ENCODE measurements at regions not wholly inside any gene's neighbourhood (a gene's known extent, or its start where the extent isn't known, plus 50 kb on each side); places are given as distances from the start of the nearest gene placed in this dataset.
"Not testable (repeated sequence)": the region's sequence is repeated elsewhere in the genome, so short reads cannot be mapped to it uniquely, and the experiment has no call there.

DNA sequence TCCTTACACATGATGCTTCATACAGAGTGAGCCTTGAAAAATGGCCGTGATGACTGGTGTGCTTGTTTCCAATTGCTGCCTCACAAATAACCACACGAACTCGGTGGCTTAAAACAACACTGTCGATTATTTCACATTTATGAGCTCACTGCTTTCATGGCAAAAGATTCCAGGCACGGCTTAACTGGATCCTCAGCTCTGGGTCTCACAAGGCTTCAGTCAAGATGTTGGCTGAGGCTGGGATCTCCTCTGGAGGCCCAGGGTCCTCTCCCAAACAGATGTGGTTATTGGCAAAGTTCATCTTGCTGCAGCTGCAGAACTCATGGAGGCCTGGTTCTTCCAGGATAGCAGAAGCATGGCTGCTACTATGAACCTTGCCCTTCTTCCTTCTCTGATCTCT is 144.6 kb downstream of the TFAP2C start:
- DNase-seq: no peak

DNA sequence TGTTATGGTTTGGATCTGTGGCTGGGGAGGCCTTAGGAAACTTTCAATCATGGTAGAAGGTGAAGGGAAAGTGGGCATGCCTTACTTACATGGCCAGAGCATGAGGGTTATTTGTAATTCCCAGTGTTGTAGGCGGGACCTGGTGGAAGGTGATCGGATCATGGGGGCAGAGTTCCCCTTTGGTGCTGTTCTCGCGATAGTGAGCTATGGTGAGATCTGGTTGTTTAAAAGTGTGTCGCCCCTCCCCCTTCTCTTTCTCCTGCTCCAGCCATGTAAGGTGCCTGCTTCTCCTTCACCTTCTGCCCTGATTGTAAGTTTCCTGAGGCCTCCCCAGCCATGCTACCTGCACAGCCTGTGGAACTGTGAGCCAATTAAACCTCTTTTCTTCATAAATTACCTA is 145.8 kb downstream of the TFAP2C start:
- no peak for DNase-seq

DNA sequence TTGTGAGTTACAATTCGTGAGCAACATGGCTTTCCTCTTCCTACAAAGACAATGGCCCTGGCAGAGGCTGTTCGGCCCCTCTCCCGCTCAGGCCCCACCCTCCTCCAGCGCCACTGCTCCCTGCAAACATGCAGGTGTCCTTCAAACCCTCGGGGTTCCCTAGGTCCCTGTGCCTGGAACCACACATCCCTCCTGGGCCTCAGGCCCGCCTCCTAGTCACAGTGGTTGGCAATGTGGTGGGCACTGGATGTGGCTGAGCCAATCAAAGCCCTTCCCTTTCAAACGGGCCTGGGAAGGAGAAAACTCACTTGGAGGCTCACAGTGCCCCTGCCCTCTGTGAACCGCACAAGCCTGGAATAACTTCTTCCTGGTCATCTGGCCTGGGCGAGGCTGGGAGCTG is 147.2 kb downstream of the TFAP2C start:
- DNase-seq: no peak

DNA sequence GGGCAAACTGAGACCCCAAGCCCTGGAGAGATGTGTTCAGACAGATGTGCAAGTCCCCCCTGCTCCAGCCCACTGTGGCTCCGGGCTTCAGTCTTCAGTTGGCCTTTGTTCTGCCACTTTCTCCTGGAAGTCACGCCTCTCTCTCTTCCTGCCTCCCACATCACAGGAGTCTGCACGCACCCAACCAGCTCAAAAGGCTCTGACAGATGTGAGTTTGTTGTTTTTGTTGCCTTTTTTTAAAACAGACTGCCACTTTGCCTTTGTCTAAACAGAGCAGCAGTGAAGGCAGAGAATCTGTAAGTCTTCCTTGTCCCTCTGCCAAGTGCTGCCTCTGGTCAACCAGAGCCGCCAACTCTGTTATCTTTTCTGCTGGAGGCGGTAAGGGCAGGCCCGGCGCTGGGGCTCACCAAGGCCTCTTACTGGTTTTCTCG is 149.7 kb downstream of the TFAP2C start:
- DNase-seq: no peak

DNA sequence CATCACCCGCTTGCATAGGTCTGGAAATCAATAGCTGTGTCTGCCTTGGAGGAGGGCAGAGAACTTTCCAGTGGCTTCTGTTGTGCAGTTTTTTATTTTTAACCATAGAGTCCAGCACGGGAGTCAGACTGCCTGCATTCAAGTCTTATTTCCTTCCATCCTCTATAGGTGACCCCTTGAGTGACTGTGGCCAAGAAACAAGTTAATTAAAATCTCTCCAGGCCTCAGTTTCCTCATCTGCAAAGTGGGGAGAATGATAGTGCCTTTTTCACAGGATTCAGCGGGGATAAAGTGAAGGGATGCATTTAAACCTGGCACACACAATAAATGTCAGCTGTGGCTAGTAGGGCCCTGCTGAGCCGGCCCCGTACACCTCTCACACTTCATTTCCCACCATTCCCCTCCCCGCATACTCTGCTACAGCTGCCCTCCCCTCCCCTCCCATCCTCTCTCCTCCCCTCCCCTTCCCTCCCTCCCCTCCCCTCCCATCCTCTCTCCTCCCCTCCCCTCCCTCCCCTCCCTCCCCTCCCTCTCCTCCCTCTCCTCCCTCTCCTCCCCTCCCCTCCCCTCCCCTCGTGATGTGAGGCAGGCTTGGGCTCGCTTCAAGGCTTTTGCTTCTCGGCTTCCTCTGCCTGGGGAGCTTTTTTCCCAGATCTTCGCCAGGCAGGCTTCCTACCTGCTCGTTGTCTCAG is 150.5 kb downstream of the TFAP2C start:
- no peak for DNase-seq

DNA sequence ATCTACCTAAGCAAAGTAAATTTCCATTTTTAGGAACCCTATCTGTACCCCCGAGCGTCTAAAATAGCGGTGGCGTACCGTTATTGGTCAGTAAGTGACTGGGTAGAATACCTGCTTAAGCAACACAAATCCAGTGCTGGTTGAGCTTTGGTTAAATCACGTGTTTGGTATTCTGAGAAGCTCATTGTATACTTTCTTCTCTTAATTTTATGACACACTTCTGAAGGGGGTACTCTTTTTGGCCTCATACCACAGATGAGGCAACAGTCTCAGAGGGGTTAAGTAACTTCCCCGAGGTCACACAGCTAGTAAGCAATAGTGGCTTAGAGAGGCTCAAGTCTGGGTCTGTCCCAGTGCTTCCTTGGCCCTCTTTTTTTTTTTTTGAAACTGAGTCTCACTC is 151.2 kb downstream of the TFAP2C start:
- DNase-seq: no peak

DNA sequence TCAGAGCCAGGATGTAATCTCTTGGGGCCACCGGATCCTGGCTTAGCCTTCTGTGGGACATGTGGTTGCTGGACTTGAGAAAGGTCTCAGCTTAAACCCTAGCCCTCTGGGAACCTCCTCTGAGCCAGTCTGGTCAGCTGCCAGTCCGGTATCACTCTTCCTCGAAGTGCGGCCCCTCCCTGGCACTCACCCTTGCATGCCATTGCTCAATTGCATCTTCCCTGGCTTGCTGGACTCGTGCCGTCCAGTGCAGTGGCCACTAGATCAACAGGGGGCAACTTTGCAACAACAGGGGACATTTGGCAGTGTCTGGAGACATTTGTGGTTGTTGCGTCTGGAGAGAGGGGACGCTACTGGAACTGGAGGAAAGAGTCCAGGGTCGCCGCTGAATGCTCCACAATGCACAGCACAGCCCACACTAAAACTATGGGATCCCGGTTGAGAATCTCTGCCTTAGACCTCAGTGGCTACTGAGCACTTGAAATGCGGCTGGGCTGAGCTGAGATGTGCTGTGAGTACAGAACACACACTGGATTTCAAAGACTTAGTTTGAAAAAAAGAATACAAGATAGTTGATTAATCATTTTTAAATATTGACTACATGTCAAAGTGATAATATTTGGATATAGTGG is 152.1 kb downstream of the TFAP2C start:
- no peak for DNase-seq

DNA sequence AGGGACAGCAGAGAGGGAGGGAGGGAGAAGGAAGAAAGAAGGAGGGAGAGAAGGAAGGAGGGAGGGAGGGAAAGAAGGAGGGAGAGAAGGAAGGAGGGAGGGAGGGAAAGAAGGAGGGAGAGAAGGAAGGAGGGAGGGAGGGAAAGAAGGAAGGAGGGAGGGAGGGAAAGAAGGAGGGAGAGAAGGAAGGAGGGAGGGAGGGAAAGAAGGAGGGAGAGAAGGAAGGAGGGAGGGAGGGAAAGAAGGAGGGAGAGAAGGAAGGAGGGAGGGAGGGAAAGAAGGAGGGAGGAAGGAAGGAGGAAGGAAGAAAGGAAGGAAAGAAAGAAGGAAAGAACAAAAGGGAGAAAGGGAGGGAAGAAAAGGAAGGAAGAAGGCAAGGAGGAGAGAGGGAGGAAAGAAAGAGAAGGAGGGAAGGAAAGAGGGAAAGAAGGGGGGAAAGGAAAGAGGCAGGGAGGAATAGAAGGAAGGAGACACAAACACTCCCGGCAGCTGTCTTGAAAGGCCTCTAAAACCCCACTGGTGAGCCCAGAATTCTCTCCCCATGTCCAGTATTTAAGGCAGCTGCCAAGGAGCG is 153.0 kb downstream of the TFAP2C start:
- DNase-seq: not testable (repeated sequence)

DNA sequence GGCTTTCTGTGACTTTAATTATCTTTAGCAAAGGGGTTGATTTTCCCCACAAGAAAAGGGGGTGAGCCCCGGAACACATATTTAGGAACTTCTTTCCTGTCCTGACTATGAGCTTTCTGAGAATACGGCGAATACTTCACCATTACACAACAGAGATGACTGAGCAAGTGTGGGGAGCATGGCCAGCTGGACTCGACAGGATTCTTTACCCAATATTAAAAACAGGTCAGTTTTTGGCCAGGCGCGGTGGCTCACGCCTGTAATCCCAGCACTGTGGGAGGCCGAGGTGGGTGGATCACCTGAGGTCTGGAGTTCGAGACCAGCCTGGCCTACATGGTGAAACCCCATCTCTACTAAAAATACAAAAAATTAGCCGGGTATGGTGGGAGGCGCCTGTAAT is 153.7 kb downstream of the TFAP2C start:
- not testable (repeated sequence) for DNase-seq

DNA sequence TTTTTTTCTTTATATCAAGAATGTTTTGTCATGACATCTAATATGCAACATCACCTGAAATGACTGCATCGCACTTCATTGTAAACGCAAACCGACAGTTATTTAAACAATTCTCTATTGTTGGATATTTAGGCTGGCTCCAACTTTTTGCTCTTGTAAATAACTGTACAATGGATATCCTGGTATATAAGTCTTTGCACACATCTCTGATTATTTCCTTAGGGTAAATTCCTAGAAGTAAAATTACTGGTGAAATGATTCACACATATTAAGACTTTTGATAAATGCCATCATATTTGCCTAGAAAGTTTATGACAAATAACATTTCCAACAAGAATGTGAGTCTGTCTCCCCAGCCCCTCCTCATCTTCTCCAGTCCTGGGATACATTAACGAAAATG is 154.7 kb downstream of the TFAP2C start:
- DNase-seq: no peak

DNA sequence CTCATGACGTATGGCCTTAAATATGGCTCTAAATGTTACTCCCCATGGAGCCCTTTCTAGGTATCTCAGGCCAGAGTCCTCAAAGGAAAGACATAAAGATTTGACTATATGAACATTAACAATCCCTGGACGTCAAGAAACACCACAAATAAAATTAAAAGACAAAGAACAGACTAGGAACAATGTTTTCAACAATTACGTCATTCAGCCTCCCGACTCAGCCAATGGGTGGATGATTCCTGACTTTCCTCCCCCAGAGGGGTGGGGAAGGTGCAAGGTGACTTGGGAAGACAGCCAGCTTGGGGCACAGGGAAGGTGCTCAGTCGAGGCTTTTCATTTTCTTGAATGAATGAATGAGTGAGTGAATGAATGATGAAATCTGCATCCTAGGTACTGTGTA is 157.4 kb downstream of the TFAP2C start:
- DNase-seq: no peak

DNA sequence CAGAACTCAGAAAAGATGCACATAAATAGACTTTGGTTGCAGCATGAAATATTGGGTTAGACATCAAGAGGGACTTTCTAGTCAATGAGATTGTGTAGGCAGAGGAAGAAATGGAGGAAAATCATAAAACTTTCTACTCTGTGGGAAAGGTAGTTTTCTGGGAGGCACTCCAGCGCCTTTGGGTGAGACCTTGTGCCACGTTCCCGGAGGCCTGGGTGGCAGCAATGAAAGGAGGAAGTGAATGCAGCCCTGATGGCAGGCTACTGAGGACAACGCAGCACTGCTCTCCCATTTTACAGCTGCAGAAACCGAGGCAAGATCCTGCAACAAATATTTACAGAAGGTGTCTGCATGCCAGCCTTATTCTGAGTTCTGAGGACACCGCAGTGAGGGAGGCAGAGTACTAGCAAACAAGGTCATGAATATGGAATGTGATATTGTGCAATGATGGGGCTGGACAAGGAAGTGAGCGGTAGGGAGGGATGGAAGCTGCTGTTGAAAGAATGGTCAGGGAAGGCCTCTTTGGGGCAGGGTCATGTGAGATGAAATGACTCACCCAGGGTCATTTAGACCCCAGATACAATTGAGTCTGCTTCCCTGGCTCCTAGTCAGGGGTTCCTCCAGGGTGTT is 159.1 kb downstream of the TFAP2C start:
- no peak for DNase-seq

DNA sequence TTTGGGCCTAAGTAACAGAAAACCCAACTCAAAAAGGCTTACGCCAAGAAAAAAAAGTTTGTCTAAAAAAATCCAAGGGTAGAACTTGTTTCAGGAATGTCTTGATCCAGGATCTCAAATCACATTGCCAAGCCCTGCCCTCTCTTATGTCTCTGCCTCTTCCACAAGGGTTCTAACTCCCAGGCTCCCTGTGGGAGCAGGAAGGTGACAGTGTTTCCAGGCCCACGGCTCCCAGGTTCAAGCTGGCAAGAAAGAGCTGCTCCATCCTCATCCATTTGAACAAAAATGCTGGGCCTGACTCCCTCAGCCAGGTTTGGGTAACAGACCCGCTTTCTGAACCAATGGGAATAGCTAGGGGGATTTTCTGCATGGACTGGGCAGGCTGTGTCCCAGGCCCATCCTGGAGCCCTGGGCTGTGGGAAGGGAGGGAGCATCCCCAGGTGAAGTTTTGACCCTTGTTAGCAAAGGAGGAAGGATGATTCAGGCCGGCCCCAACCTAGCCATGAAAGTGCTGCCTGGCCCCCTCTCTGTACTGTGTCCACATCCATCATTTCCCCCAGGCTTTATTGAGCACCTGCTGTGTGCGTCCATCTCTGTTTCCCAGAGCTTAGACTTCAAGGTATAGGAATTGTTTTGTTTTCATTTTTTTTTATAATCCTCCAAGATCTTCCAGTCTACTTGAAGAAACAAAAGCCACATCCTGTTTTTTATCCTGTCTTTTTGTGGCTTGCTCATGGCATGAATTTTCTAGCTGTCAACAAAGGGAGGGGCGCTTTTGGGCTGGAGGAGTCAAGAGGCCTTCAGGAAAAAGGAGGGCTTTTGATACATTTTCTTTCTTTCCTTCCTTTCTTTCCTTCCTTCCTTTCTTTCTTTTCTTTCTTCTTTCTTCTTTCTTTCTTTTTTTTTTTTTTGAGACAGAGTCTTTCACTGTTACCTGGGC is 159.8 kb downstream of the TFAP2C start:
- DNase-seq: no peak

DNA sequence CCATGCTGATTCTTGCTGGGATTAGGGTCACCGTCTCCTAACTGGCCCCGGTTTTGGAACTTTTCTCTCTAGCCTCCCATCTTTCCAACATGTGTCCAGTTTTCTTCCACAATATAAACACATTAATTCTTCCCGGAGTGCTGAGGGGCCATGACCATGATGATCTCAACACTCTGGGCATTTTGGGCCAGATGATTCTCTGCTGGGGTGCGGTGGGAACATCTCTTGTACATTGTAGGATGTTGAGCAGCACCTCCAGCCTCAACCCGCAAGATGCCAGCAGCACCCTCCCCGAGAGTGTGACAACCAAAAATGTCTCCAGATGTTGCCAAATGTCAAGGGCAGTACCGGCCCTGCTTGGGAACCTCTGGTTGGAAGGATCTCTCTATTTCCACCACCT is 164.8 kb downstream of the TFAP2C start:
- DNase-seq: no peak

DNA sequence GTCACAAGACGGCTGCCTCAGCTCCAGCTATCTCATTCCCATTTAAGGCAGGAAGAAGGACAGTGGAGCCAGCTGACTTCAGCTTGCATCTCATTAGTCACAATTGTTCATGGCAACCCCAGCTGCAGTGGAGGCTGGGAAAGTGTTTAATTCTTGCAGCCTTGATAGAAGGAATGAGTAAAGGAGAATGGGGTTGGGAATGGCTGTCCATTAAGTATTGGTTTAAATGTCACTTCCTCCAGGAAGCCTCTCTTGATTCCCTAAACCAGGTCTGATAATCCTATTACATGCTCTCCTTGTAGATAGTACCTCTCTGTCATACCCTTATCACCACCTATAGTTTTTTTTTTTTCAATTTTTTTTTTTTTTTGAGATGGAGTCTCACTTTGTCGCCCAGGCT is 166.4 kb downstream of the TFAP2C start:
- no peak for DNase-seq

DNA sequence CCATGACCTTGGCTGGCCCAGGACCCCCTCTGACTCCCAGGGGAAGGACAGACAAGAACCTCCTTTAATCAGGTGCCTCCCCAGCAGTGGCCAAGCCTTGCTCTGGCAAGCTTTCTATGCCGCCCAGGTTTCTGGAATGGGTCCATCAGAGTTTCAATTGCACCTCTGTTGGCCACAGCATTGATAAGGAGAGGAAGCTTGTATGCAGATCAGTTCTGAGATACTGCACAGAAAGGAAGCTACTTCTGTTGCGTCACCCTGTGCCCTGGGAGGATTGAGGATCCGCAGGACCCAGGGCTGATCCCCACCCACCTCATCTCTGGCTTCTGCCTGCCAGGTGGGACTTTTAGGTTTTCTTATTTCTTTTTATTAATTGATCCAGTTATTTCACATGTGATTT is 167.2 kb downstream of the TFAP2C start:
- no peak for DNase-seq

DNA sequence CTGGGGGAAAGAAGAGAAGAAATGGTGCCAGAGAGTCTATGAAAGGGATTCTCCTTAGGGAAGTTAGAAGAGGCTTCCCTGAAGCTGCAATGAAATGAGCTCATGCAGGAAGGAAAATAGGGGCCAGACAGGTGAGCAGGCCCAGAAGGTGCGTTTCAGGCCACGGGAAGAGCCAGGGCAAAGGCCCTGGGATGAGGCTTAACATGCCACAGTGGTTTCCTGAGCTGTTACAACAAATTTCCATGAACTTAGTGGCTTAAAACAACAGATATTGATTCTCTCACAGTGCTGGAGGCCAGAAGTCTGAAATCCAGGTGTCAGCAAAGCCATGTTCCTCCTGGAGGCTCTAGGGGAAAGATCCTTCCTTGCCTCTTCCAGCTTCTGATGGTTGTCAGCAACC is 167.9 kb downstream of the TFAP2C start:
- no peak for DNase-seq

DNA sequence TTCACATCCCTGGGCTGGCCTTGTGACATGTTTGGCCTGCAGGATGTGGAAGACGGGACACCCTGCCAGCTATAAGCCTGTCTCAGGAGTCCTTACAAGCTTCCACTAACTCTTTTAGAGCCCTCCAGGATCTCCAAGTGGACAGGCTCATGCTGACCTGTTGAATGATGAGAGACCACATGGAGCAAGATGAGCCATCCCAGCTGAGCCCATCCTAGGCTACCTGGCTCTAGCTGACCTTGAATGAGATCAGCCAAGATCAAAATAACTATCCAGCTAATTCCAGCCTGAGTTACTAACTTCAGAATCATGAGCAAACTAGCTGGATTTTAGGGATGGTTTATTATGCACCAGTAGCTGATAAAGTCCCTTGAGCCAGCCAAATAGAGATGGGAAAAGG is 169.5 kb downstream of the TFAP2C start:
- DNase-seq: no peak

DNA sequence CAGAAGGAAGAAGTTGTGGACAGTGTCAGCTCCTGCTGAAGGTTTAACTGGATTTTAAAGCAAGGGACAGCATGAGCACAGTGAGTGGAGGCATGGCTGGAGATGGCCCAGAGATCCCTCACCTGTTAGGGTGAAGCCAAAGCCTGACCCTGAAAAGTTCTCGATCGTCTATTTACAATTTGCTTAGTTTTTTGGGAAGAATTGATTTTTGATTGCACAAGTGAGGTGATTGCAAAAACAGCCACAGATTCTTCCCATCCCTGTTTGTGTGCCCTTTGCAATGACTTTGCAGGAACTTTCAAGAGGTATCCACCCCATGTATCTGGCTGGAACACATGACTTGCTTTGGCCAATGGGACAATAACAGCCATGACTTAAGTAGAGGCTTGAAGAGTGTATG is 170.1 kb downstream of the TFAP2C start:
- DNase-seq: no peak

DNA sequence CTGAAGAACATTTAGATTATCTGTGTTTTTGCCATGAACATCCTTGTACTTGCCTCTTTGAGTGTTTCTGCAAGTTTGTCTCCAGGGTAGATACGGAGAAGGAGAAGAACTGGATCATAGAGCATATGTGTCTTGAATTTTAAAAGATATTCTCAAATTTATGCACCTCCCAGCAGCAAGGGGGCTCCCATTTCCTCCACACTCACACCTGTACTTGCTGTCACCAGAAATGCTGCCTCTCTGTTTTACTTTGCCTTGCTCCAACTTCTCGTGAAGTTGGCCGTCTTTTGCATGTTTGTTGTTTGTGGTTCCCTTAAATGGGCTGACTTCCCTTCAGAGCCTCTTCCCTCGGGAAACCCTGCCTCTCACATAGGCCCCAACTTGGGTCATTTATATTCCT is 171.0 kb downstream of the TFAP2C start:
- DNase-seq: no peak

DNA sequence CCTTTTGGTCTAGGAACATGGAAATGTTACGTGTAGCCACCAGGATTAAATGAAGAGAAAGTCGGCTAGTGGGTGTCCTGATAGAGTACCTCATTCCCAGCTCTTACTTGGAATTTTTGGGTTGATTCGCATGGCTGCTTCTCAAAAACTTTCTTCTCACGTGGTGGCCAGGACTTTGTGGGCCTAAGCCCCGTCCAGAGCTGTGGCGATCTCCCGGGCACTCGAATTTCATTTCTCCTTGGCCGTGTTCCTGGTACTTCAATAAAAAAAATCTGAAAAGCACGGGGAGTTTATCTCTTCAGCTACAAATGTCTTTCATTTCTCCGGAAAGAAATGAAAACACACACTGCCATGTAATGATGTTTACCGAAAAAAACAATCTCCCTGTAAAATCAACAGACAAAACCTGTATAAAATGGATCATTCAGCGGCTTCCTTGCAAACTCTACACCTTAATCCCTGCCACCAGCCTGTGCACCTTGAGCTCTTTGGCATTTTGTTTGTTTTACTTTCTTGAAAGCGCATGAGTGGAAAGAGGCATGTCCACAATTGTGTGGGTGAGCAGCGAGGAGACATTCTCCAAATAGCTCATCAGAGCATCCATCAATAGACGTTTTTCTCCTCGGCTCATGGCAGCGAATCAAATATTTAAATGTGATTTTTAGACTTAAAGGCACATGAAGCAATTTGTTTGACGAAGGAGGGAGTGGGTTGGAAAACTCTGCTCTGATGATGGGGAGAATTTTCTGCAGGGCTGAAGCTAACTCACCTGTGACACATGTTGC is 173.1 kb downstream of the TFAP2C start:
- DNase-seq: no peak

DNA sequence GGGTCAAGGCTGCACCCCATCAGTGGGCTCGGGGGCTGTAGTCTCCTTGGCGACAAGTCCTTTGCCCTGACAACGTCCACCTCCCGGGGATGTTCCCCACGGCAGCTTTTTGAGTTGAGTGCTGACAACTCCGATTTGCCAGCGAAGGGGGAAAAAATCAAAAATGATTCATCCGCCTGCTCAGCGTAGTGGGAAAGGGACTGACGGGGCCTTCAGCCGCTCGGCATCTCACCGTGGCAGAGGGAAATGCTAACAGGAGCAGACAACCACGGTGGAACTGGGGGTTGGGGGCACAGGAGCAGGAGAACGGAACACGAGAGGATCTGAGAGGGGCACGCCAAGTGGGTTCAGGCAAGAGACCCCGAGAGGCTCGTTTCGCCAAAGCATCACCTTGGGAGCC is 173.7 kb downstream of the TFAP2C start:
- no peak for DNase-seq

Data from CD4-positive, alpha-beta T cell treated with Interleukin-15 for 1 hour (primary cell).